HG02885 (cell line): ENCODE measurements at regions not wholly inside any gene's neighbourhood (a gene's known extent, or its start where the extent isn't known, plus 50 kb on each side); places are given as distances from the start of the nearest gene placed in this dataset.
"Not testable (repeated sequence)": the region's sequence is repeated elsewhere in the genome, so short reads cannot be mapped to it uniquely, and the experiment has no call there.

Source experiments
- ATAC-seq: cut with Tn5 transposase; IDR thresholded peaks from one replicate; pipeline ENCODE4 v1.9.1; 2021; ENCODE audit warnings: mild to moderate bottlenecking; ENCODE audit not compliant: unreplicated experiment, poor library complexity

DNA sequence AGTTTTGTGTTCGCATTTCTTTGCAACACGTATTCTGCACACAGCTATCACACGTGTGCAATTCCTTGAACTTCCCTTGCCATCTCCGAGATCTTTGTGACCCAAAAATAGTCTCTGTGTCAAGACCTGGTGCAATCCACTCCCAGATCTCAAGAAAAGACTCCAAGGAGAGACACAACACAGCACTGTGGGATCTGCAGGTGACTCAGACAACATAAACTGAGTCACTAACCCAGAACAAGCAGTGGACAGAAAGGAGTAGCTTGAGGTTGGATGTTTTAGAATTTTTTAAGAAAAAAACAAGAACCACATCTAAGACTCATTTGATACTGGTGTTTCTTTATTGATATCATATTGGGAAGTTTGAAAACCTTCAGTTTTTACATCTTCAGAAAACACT is 396.9 kb downstream of the AGTPBP1 start:
- ATAC-seq, result no peak

DNA sequence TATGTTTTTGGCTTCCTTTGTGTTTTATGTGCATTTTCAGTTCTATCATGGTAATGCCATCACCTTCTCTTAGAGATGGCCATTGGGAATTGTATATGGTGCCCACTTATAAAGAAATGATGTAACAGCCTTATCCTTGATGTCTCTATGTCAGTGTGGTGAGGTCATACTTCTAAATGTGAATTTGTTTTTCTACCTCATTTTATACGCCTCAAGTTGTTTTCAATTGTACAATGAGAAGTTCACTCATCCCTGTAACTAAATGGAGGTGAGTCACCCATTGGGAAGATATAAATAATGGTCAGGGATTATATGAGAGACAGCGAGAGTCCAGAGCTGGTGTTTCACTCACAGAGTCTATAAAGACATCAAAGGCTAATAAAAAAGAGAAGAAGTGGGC is 402.4 kb downstream of the AGTPBP1 start:
- no peak for ATAC-seq

DNA sequence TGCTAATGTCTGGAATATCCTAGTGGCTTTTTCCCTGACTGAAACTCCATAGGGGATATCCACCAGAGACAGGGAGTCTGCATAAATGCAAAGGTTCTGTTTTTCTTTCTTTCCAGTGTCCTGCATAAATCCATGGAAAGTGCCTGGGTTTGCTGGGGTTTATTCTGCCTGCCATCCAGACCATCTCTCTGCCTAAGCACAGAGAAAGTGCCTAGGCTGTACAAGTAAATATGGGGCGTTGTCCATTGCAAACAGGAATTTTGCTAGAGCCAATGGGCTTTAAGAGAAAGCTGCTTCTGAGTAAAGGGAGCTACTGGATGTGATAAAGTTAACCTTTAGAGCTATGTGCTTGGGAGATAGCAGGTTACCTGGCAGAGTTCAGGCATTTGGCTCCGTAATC is 407.5 kb downstream of the AGTPBP1 start:
- no peak for ATAC-seq

DNA sequence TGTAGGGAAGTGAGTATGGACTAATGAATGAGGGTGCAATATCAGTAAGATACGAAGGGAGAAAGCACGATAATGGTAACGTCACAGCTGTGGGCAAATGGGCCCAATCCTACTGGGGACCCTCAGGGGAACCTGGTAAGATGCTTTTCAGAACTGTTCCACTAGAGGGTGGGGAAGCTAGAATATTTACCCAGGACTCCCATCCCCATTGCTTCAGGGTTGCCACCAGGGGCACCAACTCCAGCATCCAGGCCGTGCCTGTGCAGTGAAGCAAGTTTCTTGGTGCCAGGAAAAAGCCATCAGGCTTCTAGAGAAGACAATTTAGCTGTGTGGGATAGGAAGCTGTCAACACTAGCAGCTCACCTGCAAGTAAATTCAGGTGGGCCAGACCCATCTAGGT is 409.3 kb downstream of the AGTPBP1 start:
- ATAC-seq, result no peak

DNA sequence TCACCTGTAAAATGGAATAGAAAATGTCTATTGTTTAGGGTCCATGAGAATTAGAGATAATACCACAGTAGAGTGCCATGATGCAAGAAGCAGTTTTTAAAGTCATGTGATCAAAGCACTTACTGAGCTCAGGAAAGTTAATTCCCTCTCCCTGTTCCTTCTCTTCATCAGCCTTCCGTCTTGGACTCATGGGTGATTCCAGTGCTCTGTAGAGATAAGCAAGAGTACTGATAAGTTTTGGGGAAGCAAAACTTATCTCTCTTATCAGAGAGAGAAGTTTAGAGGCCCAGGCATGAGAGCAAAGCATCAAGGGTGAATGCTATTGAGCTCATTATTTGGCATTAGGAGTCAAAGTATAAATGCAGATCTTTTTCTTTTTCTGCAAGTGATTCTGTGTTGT is 410.1 kb downstream of the AGTPBP1 start:
- ATAC-seq, result no peak

DNA sequence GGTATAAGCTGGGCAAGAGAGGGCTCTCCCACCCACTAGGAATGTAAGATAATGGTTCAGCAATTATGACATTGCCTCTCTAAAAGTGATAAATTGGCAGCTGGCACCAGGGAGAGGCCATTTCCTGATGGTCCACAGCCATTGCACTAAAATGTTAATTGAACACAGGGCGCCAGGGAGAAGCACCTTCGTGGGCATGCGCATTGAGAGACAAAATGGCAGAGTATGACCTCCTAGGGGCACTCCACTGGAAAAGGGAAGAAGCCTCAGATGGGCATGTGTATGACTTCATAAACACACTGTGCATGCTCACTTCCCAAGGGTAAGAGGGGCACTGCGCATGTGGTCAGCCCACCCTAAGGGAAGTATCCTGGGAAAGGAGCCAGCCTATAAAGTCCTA is 419.2 kb downstream of the AGTPBP1 start:
- ATAC-seq, result no peak

DNA sequence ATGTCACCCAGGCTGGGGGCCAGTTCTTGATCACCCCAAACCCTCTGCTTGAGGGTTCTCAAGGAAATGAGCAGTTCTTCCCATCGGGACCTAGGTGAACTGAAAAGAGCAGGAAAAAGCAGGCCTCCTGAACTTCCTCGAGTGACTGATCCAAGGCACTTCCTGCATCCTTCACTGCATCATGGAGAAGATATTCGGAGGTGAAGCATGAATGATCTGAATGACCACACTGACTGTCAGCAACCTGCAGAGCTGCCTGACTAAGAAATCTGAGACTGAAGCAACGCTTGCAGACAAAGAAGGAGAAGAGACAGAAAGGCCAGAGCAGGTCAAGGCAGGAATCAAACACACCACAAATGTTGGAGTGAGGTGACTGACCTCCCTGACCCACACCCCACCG is 420.2 kb downstream of the AGTPBP1 start:
- ATAC-seq, result no peak

DNA sequence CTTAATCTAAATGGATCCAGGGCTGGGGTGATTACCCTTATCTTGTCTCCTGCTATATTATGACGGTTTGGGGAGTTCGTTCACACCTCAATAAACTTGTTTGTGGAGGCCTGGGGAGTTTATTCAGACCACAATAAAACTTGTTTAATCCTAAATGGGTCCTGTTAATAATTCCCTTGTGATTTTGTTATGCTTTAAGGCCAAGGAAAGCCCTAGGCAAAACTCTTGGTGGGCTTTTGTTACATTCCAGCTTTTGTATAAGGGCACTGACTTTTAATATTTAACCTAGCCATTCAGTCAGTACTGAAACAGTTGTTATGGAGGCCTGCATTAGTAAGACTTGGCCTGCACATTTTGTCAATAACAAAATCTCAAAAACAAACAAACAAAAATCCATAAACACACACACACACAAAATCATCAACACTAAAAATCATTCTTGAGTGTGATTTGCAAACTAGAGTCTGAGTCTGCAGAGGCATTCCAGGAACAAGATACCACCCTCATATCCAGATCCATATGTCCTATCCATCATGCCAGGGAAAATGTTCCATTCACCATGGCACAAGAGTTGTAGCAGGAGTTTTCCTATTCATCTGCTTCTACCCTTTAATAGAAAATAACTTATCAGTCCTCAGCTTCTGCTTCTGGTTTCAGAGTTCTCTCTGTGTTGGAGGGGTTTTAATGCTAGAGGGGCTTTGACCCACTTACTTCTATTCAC is 421.7 kb downstream of the AGTPBP1 start:
- ATAC-seq, result no peak

DNA sequence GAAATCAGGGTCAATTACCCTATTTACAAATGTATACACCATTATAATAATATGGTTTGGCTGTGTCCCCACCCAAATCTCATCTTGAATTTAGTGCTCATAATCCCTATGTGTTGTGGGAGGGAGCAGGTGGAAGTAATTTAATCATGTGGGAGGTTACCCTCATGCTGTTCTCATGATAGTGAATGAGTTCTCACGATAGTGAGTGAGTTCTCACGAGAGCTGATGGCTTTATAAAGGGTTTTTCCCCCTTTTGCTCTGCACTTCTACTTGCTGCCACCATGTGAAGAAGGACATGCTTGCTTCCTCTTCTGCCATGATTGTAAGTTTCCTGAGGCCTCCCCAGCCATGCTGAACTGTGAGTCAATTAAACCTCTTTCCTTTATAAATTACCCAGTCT is 426.2 kb downstream of the AGTPBP1 start:
- ATAC-seq, result not testable (repeated sequence)

DNA sequence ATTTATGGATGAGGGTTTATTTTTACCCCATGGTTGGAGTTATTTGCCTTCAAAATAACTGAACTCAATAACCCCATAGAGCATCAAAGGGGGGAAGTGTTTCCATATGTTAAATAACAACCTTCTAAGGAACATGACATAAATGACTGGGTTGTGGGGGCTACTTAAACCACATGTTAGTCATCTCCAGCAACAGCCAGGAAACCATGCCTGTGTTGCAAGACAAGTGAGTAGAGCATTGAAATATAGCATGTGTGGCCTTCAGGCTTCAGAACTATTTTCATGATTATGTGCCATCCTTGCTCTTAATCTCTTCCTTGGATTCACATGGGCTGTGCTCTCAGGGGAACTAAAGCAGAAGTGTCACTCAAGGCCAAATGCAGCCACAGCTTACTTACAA is 431.2 kb downstream of the AGTPBP1 start:
- ATAC-seq, result no peak

DNA sequence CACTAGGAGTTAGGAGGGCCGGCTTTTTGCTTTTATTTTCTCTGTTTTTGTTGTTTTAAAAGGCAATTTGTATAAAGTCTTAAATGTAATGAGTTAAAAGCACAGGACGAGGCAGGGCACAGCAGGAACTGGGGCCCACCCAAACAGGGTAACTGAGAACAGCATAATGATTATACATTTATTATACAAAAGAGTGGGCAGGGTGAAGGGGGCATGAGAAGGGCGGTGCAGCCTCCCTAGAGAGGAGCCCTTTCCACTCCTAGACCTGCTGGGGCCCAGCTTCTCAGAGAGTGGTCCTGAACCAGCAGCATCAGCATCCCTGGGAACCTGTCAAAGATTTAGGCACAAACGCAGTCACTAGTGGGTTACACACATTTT is 438.0 kb downstream of the AGTPBP1 start:
- no peak for ATAC-seq

DNA sequence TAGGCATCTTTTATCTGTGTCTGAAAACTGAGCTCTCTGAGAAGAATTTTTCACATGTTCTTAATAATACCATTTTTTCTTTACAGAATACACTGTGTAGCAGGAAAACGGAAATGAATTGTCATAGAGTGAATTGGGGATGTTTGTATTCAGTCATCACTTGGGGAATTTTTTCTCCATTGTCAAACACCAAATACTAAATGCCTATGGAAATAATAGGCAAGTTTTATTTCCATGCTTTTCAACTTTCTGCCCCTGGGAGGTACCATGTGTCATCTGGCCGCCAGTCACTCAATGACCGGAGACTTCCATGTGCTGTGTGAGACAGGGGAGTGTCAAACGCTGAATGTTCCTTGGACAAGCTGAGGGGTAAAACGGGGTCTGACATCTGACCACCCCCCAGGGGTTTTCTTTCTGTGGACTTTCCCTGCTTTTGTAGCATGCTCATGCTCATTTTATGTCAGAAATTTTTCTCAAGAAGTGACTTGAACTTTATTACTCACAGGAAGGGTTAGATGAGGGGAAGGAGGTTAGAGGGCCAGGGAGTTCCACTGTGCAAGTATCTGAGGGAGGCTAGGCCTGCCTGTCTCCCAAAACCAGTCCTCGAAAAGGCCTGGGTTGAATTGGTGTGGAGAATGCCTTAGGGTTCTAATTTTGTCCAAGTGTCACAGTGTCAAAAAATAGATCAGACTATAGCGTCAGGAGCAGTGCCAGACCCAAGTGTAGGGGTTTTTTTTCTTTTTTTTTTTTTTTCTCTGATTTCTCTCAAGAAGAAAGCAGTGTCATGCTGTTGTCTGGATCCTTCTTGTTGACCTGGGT is 438.6 kb downstream of the AGTPBP1 start:
- ATAC-seq, result no peak

DNA sequence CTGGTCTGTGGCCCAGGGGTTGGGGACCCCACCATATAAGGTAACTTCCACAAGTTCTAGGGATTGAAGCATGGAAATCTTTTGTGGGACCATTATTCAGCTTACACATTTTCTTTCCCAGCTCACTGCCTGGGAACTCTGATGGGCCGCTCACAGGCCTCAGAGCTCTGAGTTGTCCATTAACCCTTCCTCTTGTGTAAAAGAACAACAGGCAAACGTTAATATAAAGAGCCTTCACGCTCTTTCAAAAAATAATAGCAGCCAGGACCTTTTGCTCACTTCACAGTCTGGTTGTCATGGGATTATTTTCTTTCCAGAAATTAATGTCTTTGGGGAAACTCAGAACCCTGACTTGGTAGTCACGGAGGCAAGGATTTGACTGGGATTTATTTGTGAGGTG is 443.3 kb downstream of the AGTPBP1 start:
- no peak for ATAC-seq

DNA sequence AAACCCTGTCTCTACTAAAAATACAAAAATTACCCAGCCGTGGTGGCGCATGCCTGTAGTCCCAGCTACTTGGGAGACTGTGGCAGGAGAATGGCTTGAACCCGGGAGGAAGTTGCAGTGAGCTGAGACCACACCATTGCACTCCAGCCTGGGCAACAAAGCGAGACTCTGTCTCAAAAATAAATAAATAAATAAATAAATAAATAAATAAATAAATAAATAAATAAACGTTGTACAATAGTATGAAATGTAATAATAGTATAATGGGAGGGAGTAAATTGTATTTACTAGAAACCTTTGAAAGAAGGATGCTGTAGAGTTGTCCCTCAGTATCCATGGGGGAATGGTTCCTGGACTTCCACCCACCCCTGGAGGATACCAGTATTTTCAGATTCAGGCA is 446.5 kb downstream of the AGTPBP1 start:
- ATAC-seq, result not testable (repeated sequence)

DNA sequence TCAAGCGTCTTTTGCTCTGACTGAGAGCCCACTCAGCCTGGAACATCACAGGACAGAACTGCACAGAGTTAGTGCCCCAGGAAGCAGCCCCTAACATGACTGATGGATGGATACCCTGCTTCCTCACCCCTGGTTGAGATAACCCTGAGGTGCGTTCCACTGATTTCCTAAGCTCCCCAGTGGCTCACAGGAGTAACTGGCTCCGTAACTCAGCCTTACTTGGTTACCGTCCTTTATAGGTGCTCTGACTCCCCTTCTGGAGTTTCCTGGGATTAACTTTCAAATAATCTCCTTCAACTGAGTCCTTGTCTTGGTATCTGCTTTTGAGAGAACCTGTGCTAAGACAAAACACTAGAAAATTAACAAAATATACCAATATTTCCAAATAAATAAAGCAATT is 449.5 kb downstream of the AGTPBP1 start:
- no peak for ATAC-seq

DNA sequence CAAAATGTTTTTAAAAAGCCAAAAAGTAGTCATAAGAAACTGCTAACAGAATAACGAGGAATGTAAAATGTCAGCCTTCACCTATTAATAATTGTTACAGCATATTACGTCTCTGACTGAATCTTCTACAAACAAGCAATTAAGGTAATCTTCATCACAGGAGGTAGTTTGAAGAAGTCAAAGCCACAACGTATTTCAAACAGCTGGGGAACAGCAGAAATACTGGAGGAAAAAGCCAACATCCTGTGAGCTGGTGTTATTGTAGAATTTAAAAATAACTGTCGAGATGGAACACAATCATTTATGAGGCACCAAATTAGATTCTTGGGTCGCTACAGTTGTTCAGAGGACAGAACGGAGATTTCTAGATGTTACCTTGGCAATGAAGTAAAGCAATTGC is 450.5 kb downstream of the AGTPBP1 start:
- no peak for ATAC-seq

DNA sequence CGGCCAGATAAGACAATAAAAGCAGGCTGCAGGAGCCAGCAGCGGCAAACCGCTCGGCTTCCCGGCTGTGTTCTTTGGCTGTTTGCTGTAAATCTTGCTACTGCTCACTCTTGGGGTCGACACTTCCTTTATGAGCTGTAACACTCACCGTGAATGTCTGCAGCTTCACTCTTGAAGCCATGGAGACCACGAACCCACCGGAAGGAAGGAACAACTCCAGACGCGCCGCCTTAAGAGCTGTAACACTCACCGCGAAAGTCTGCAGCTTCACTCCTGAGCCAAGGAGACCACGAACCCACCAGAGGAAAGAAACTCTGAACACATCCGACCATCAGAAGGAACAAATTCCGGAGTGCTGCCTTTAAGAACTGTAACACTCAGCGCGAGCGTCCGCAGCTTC is 451.7 kb downstream of the AGTPBP1 start:
- no peak for ATAC-seq

DNA sequence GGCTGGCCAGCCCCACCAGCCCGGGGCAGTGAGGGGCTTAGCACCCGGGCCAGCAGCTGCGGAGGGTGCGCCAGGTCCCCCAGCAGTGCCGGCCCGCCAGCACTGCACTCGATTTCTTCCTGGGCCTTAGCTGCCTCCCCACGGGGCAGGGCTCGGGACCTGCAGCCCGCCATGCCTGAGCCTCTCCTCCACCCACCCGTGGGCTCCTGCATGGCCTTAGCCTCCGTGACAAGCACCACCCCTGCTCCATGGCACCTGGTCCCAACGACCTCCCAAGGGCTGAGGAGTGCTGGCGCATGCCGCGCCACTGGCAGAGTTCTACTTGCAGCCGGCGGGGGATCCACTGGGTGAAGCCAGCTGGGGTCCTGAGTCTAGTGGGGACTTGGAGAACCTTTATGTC is 452.6 kb downstream of the AGTPBP1 start:
- ATAC-seq, result no peak

DNA sequence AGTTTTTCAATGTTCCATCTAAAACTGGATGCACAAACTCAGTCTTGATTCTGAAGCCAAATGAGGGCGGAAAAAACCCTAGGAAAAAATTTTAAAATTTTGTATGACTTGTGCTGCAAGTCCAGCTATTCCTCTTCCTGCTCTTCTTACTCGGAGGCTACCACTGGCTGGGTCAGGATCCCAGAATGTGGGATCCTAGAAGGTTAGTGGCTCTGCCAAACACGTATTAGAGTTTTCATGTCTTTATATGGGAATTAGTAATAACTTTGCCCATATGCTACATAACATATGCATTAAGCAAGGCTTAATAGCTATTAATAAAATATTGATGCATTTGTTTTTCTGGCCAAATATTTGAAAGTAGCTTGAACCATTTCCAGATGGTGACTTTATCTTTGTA is 458.3 kb downstream of the AGTPBP1 start:
- ATAC-seq, result no peak

DNA sequence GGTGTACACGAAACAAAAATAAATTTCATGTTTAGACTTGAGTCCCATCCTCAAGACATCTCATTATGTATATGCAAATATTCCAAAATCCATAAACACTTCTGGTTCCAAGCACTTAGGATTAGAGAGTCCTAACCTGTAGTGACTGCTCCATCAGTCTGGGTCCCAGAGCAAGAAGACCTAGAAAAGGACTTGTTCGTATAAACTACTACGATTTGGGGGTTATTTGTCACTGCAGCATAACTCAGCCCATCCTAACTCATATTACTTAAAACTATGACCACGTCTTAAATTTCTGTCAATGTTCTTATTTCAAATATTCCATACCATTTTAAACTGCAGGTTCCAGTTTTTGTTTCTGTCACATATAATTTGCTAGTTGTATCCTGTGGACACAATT is 463.0 kb downstream of the AGTPBP1 start:
- no peak for ATAC-seq

DNA sequence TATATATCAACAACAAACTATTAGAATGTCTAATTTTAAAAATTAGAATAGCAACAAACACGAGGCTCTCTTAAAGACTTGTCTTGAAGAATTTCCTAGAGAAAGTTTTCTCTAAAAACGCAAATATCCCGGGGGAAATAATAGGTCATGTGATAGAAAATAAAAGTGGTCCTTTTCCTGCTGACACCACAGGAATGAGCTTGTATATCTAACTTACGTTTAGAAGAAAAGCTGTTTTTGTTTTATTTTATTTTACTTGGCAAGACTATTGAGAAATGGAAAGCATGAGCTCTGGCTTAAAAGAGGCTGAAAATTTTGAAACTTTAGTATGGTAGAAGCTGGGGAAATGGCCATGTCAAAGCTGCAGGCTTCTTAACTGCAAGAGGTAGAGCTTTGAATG is 465.0 kb downstream of the AGTPBP1 start:
- ATAC-seq, result no peak

DNA sequence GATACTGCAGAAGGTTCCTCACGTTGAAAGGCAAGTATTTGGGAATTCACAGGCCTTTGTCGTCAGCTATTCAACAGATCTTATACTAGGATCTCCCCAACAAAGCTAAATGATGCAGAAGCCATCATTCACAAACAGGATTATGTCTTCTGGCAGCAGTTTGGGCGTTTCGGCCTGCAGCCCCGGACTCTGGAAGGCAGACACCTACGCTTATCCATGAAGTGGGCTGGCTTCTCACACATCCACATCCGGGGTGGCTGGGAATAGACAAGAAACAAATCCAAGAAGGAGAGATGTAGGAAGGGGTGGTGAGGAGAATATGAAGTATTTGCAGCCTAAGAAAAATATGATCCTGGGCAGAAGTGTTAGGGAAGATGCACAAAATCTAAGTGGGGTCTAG is 471.9 kb downstream of the AGTPBP1 start:
- no peak for ATAC-seq
